ENCODE measurements at regions not wholly inside any gene's neighbourhood (a gene's known extent, or its start where the extent isn't known, plus 50 kb on each side); places are given as distances from the start of the nearest gene placed in this dataset.
A peak's percentile ranks its signal among the peaks of the same experiment; 100 is the strongest.

DNA sequence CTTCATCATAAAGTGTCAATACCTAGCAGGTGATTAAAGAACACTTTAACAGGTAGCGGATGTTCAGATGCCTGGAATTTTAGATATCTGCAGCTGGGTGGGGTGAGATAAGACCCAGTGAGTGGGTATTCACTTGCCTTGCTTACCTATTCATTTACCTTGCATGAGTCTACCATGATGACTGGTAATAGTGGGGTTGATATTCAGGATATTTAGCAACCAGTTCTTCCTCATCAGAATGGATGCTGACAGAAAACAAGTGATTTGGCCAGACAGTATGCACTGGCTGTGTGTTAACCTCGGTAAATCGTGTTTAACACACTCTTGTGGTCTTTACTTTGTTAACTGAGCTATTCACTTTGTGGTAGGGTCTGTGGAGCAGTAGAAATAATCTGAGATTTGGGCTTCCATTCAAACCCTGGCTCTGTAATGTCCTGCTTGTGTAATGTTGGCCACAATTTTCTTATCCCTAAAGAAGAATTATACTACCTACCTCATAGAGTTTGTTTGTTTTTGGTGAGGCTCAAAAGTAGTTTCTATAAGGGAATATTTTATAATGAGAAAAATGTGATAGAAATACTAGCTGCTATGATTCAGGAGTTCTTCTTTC lies 391.9 kb upstream of the TBL1XR1 start:
- no peak for DNase-seq

DNA sequence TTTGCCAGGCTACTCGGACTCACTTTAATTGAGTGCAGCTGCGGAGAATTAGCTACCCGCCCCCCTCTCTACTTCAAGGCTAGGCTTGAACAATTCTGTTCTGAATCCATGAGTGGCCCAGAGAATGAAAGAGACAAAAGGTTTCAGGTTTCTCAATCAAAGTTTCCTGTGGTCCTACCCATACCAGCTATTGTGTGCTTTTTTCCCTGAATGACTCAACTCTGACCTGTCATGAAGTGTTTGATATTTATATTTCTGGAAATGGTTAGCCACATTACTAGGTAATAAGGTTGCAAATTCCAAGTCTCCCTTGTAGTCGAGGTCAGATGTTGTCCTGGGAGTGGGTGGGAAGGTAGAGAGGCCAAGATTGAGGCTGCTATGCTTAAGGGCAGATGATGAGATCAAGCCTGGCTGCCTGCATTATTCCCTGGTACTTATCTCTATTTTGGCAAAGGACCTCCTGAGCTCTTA lies 392.7 kb upstream of the TBL1XR1 start:
- DNase-seq: peak; percentile 63

DNA sequence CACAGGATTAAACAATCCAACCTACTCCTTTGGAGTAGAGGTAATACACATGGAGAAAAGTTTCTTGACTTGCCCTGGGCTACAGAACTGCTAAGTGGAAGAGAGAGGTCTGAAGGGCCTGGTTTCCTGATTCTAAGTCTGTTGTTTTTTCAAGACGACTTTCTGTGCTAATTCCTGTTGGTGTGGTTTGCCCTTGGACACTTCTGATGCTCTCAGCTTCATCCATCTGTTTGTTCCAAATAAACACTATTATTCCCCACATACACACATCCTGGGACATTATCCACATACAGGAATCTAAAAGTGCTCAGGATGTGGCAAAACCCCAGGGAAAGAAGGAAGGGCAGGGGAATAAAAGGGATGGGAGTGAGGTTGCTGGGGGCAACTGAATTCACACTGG lies 393.5 kb upstream of the TBL1XR1 start:
- DNase-seq: no peak

DNA sequence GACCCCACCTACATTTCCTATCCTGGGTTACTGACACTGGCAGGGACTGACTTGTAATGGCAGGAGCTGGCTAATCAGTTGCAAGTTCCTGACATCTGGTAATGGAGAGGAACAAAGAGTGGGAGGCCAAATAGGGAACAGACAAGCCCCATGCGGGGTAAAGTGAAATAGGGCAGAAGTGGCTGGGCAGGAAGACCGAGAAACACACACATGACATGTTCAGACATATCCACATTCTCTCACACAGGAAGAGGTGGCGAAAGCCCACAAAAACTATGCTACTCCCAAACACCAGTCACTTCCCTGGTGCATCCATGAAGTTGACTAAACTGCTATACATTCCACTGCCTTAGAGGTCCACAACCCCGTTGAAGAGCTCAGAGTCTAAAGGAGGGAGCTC lies 394.1 kb upstream of the TBL1XR1 start:
- DNase-seq: no peak

DNA sequence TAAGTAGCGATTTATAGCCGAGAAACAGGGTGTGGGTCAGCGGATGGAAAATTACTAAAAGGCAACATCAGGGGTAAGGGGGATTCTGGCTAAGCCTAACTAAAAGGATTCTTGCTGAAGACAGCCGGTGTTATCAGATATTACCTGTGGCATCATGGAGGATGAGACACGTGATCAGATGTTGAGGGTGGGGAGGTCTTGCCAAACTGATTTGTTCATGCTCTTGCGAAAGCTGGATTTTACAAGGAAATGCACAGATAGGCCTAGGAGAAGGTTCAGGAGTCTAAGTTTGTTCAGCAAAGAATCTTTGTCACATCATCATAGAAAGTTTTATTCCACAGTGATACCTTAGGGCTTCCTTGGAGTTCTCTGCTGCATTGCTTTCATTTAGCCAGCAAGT lies 396.8 kb upstream of the TBL1XR1 start:
- no peak for DNase-seq

DNA sequence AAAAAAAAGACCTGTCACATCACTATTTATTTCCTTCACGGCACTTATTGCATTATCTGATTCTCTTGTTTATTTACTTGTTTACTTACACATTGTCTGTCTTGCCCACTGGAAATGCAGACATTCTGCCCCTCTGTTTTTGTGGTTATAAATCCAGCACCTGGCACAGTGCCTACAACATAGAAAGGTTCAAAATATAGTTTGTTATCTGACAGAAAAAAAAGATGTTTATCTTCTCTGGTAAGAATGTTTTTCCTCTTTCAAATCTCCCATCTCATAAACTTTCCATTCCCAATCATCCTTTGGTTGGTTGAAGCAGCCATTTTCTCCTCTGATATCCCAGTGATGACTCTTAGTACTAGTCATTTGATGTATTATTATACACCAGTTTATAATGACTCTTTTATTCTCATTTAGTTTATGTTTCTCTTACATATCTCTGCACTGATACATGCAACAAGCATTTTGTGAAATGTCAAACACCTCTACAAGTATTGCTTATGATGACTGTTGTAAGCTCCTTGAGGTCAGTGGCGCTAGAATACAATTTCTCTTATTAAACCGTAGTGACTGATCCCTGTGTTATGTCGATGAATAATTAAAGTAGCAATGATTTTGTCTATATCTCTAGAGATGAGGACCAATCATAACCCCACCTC lies 398.4 kb upstream of the TBL1XR1 start:
- DNase-seq: no peak

DNA sequence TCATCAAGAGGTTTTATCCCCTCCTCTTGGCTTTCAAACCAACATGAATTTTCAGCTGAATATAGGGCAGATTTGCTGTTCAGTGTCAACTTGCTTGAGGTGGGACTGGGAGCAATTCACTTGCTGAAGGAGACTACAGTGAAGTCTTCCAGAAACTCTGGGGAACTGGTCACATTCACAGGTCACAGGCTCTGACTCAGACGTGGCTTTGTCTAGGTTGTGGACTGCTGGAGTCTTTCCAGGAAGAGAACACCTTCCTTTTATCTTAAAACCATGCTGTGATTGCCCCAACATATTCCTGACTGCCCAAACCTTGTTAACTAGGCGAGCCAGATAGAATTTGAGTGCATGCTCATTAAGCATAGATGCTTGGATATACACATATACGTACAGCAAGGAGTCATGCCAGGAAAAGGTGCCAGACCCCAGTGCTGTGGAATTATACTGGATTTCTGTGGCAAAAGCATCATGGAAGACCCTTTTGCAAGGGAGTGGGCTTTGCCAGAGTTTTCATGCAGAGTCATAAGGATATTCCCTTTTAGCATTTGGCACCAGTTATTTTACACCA lies 399.1 kb upstream of the TBL1XR1 start:
- peak; percentile 19 for DNase-seq

DNA sequence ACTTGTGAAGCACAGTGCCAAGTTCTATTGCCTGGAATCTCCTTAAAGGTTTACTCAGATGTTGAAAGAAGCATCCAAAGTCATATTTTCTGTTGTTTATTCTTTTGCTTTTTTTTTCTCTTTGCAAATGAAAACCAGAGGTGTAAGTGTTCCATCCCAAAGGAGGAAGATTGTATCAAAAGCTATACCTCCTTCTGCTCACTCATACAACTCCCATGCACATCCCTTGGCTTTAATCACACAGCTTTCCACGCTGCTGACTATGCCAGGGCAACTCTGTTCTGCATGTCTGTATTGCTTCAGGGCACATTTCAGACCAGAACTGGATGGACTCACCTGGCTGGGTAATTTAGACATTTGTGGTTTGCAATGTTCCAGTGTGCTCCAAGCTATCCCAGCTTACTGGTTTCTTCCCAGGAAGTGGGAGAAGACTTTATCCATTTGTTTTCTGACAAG lies 399.6 kb upstream of the TBL1XR1 start:
- peak; percentile 37 for DNase-seq

DNA sequence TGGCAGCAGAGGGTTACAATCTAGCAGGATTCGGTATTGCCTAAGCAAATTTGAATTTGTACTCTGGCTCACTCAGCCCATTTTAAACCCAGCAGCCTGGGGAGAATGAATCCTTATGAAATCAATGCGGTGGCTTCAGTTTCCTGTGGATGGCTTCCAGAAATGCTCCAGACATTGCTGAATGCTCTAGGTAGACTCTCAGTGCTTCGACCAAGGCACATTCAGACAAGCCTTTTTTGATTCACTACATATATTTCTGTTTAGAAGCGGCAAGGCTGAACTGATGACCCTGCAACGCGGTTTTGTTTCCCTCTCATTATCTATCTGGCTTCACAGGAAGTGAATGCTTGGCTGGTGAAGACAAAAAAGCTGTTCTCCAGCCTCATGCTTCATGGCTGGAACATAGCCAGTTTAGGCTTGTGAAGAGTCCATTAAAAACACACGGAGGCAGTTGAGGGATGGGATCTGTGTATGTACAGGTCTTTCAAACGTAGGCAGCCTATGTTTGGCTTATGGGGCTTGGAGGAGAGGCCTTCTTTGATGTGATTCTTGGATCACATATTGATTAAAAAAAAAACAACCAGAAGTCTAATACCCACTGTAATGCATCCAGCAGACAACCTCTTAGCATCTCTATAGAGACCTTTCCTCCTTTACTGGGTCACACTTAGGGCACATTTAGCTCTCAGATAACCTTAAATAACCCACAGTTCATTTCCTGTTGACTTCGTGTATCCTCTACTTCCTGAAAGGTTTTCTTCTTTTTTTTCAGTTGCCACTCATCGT lies 400.2 kb upstream of the TBL1XR1 start:
- peak; percentile 98 for DNase-seq

DNA sequence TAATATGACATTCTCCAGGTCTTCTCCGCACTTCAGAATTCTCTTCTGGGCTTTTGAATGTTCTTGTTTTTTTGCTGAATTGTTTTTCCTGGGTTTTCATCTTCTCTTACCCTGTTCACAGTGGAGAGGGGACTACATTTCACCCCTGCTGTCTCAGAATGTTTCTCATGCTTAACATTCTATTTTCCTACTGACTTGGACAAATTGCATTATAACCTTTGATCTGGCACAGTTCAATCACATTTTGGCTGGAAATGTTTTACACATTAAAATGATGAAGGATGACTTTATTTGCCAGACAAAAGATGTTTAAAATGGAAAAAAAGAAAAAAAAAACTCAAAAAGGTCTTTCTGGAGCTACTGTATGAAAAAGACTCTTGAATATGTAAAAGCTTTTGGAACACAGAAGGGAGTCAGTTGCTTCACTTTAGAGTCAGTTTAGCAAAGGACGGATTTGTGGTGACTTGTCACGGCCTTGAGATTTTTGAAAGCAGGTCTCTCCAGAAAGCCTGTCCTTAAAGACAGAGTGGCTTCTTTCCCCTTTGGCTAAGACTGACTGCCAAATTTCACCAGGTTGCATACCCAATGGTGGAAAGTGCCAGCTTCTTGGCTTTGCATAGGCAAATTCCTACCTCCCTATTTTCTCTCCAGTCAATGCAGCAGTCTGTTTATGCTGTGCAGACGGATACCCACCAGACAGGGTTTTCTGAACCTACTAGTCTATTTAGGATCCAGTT lies 401.0 kb upstream of the TBL1XR1 start:
- DNase-seq: no peak

DNA sequence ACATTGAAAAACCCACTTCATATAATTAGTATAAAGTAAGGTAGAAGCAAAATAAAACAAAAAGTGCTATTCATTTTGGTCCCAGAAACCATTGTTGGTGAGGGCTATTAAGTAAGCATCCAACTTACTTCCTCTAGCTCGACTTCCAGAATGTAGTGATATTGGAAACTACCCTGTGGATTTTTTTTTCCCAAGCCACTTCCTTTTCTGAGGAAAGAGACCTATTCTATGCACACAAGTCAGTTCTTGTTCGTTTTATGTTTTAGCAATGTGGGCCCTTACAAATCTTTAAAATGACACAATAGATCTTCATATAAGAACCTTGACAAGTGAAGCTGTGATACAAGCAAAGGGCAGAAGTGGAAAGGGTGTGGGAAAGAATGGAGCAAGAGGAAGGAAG lies 402.0 kb upstream of the TBL1XR1 start:
- DNase-seq: no peak

DNA sequence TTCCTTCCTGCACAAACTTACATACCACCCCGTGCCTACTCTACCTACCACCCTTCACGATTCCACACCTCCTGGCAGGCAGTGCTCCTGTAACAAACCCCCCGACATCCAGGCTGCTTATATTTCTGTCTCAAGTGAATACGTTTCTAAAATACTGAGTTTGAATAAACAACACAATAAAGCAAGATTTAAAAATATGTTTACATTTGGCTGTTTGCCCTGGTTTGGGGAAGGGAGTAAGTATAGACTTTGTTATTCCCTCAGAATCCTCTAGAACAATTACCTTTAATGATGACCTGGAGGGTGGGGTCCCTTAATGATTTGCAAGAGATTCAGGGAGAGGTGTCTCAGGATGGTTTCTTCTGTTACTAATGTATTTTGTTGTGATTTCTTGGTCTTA lies 402.6 kb upstream of the TBL1XR1 start:
- no peak for DNase-seq

DNA sequence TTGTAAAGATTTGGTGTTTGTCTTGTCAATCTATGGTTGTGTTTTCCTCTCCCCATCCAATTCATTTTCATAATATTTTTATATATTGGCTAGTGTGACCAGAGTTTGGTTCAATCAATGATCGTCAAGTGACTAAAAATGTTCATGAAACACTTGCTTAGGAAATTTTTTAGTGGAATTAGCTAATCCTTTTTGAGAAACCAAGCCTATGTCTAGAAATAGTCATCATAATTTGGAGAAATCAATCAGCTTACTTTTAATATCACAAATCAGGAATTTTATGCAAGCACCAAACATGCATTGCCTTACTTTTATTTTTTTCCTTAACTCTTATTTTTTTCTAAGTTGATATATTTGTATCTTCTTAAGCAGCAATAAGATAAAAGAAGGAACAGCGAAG lies 403.1 kb upstream of the TBL1XR1 start:
- DNase-seq: no peak

DNA sequence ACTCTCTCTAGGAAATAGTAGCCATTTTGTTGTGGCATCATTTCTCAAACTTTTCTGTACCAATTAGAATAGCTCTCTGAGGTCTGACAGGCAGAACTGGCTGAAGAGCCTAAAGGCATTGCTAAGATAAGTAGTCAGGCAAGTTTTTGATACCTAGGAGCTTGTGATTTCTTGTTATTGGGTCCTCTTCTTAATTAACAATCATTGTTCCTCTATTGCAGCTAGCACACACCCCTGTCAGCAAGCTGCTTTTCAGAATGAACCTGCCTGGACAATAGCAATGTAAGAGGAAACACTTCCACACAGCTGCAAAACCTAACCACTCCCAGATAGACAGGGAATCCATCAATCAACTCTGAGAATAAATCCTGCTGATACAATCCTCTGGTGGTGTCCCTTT lies 403.9 kb upstream of the TBL1XR1 start:
- DNase-seq: no peak

DNA sequence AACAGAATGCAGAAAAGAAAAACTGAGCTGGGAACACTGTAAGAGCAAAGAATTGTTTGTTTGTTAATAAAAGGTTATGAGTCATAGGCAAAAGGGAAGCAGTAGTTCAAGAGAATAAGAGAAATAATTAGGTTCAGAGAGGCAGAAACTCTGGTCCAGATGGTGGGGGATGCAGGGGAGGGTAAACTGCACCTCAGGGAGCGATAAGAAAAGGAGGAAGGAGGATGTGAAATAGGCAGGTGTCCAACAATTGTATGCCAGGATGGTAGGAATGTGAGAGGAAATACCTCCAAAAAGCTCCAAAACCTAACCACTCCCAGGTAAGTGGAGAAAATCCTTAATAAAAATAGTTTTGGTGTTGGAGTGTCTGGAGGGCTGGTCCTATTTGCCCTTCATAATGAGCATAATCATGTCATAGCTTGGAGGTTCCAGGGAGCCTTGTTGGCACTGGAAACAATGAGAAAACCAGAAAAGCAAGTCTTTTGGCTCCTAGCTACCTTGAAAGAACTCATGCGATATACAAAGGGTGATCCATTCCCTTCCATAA lies 405.4 kb upstream of the TBL1XR1 start:
- peak; percentile 48 for DNase-seq

DNA sequence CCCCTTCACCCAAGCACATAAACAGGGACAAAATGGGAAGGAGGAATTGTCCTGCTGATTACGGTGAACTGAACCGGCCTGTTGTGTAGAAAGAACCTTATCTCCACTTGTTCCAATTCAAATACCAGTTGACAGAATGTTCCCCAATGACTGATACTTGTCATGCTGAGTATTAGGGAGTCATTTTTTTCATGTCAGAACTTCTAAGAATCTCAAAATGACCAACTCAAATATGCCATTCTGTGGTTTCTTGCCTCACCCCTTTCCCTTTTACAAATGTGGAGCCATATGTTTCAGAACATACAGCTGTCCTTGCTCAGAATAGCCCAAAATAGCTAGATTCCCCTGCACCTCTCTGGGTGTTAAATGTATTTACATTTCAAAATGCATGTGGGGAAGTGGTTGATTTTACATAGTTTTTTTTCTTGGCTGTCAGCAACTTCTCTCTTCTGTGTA lies 405.9 kb upstream of the TBL1XR1 start:
- no peak for DNase-seq

DNA sequence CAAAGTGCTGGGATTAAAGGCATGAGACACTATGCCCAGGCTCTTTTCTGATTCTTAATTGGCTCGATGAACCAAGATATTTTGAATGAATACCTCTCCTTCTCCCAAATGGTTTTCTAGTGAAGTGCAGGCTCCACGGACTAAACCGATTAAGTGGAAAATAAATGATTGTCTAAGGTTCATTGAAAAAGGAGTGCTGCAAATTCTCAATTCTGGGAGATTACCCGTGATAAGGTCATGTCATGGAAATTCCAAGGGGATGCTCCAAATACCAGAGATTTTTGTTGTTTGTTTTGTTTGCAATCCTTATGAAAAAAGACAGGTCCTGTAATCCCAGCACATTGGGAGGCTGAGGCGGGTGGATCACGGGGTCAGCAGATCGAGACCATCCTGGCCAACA lies 406.9 kb upstream of the TBL1XR1 start:
- DNase-seq: no peak

DNA sequence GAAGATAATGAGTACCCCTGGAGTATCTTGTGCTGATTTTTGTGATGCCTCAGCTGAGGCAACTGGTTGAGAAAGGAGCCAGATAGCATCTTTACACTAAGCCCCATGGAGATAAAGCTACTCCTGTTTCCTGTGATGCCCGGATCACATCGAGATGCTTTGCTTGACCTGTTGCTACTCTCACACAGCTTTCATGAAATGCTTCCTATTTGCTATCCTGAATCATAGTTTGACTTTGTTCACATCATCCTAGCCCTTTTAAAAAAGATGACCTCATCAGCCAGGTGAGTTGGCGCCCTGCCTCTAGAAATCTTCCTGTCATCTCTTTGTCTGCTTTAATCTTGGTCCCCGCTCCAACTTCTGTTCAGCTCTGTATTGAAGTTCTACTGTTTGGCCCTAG lies 409.6 kb upstream of the TBL1XR1 start:
- DNase-seq: peak; percentile 14

DNA sequence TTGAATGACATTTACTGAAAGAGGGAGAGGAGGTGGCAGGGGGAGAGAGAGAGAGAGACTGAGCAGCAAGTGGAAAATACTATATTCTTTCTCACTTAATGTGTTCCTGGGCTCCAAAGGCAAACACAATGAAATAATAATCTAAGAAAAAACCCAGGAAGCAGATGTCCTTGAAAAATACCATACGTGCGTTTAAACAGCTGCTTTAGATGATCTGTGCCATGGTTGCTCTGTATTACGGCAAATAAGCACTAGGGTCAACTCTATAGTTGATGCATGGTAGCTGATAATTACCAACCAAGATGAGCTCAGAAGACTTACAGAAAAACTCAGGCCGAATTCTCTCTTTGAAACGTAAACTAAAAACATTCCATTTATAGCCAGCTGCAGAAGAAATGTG lies 410.3 kb upstream of the TBL1XR1 start:
- no peak for DNase-seq

DNA sequence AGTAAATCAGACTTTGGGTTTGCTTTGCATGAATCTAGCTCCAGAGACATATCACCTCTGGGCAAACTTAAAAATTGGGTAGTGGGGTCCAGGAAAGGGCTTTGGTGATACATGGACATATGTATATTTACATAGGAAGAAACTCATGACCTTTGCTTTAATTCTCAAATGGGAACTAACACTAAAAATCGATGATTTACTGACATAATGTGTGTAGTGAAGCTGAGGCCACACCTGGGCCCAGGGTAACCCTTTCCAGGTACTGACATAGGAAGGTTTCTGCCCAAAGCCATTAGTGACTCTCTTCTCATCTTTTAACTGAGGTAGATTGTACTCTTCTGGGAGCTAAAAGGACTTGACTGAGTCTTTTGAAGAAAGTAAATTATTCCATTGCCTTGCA lies 411.2 kb upstream of the TBL1XR1 start:
- DNase-seq: no peak

DNA sequence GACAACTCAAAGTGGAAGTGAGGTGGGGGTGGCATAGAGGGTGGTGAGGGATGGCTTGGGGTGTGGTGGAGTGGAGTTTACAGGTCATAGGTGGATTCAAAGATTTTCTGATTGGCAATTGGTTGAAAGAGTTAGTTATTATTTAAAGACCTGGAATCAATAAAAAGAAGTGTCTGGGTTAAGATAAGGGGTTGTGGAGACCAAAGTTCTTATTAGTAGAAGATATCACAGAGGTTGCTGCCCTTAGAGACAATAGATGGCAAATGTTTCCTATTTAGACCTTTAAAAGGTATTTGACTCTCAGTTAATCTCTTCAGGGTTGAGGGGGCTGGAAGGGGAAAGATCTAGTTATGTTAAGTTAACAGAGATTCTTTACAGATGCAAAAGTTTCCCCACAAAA lies 412.3 kb upstream of the TBL1XR1 start:
- DNase-seq: no peak

DNA sequence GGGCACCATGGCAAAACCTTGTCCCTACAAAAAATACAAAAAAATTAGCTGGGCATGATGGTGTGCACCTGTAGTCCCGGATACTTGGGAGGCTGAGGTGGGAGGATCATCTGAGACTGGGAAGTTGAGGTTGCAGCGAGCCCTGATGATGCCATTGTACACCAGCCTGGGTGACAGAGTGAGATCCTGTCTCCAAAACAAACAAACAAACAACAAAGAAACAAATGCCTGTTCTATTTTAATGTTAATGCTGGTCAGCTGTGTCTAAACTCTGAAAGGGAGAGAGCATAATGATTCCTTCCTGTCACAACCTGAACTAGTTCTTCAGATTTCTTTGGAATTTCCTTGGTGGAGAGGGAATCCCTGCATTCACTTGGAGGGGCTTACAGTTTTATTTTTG lies 413.0 kb upstream of the TBL1XR1 start:
- DNase-seq: no peak

Measured in NCI-H2029 (cell line).